H9 (cell line): ENCODE measurements at regions not wholly inside any gene's neighbourhood (a gene's known extent, or its start where the extent isn't known, plus 50 kb on each side); places are given as distances from the start of the nearest gene placed in this dataset.

ENCODE experiments used
- DNase-seq: peaks from one replicate; pipeline ENCODE4 v3.0.0-alpha.2; 2017
- H2AFZ ChIP-seq: one replicate; pipeline ENCODE4 v1.6.1; 2013; ENCODE audit warnings: mild to moderate bottlenecking, low read length, control low read depth, moderate library complexity
- H2AK5ac ChIP-seq: 2 replicates; pipeline ENCODE4 v1.6.1; 2013; ENCODE audit warnings: low read length, control low read depth, mixed read lengths; ENCODE audit not compliant: insufficient read length
- H2BK120ac ChIP-seq: one replicate; pipeline ENCODE4 v1.6.1; 2013; ENCODE audit warnings: low read depth, mild to moderate bottlenecking, low read length, control low read depth, inconsistent platforms; ENCODE audit not compliant: poor library complexity, severe bottlenecking
- H2BK12ac ChIP-seq: 2 replicates; pipeline ENCODE4 v1.6.1; 2013; ENCODE audit warnings: low read length, control low read depth, mixed read lengths, low read depth; ENCODE audit not compliant: insufficient read length
- H2BK15ac ChIP-seq: 2 replicates; pipeline ENCODE4 v1.6.1; 2013; ENCODE audit warnings: low read depth, low read length, control low read depth
- H2BK20ac ChIP-seq: one replicate; pipeline ENCODE4 v1.6.1; 2013; ENCODE audit warnings: low read depth, mild to moderate bottlenecking, low read length, control low read depth, inconsistent platforms; ENCODE audit not compliant: poor library complexity, severe bottlenecking
- H2BK5ac ChIP-seq: 2 replicates; pipeline ENCODE4 v1.6.1; 2013; ENCODE audit warnings: low read length, control low read depth, mixed read lengths; ENCODE audit not compliant: insufficient read length
- H3K14ac ChIP-seq: 2 replicates; pipeline ENCODE4 v1.6.1; 2013; ENCODE audit warnings: low read length, control low read depth; ENCODE audit not compliant: insufficient read depth
- H3K18ac ChIP-seq: 2 replicates; pipeline ENCODE4 v1.6.1; 2013; ENCODE audit warnings: low read depth, mild to moderate bottlenecking, mixed read lengths, low read length, control low read depth; ENCODE audit not compliant: insufficient read length
- H3K23ac ChIP-seq: 2 replicates; pipeline ENCODE4 v1.6.1; 2013; ENCODE audit warnings: low read length, control low read depth, mixed read lengths, low read depth; ENCODE audit not compliant: insufficient read length
- H3K23me2 ChIP-seq: 2 replicates; pipeline ENCODE4 v1.6.1; 2013; ENCODE audit warnings: low read depth, mild to moderate bottlenecking, mixed read lengths, low read length, control low read depth; ENCODE audit not compliant: insufficient read length, poor library complexity, severe bottlenecking
- H3K27ac ChIP-seq: 2 replicates; pipeline ENCODE4 v1.5.1; 2013; ENCODE audit warnings: low read length, control low read depth, mixed read lengths, low read depth; ENCODE audit not compliant: insufficient read length
- H3K27me3 ChIP-seq: 2 replicates; pipeline ENCODE4 v1.6.1; 2013; ENCODE audit warnings: low read length, control low read depth, inconsistent platforms; ENCODE audit not compliant: insufficient read depth
- H3K4ac ChIP-seq: 2 replicates; pipeline ENCODE4 v1.6.1; 2013; ENCODE audit warnings: low read depth, mild to moderate bottlenecking, control low read depth, inconsistent platforms, low read length, moderate library complexity
- H3K4me1 ChIP-seq: 2 replicates; pipeline ENCODE4 v1.6.1; 2013; ENCODE audit warnings: low read length, control low read depth, inconsistent platforms; ENCODE audit not compliant: insufficient read depth
- H3K4me2 ChIP-seq: 2 replicates; pipeline ENCODE4 v1.6.1; 2013; ENCODE audit warnings: low read length, control low read depth, mixed read lengths; ENCODE audit not compliant: insufficient read length, insufficient read depth
- H3K56ac ChIP-seq: 2 replicates; pipeline ENCODE4 v1.6.1; 2013; ENCODE audit warnings: low read depth, mild to moderate bottlenecking, mixed read lengths, low read length, control low read depth; ENCODE audit not compliant: insufficient read length
- H3K79me1 ChIP-seq: 2 replicates; pipeline ENCODE4 v1.6.1; 2013; ENCODE audit warnings: low read depth, mild to moderate bottlenecking, moderate library complexity, low read length, control low read depth, inconsistent platforms; ENCODE audit not compliant: insufficient read depth, poor library complexity, severe bottlenecking
- H3K79me2 ChIP-seq: 2 replicates; pipeline ENCODE4 v1.6.1; 2013; ENCODE audit warnings: low read length, control low read depth, inconsistent platforms; ENCODE audit not compliant: insufficient read depth
- H3K9ac ChIP-seq: 2 replicates; pipeline ENCODE4 v1.6.1; 2013; ENCODE audit warnings: low read length, control low read depth, mixed read lengths; ENCODE audit not compliant: insufficient read length; ENCODE audit errors: extremely low read depth
- H3K9me3 ChIP-seq: one replicate; pipeline ENCODE4 v1.6.1; 2013; ENCODE audit warnings: low read depth, low read length, inconsistent platforms; ENCODE audit not compliant: control insufficient read depth
- H3T11ph ChIP-seq: one replicate; pipeline ENCODE4 v1.6.1; 2013; ENCODE audit warnings: mild to moderate bottlenecking, low read length, control low read depth, inconsistent platforms
- H4K20me1 ChIP-seq: one replicate; pipeline ENCODE4 v1.6.1; 2013; ENCODE audit not compliant: control insufficient read depth, insufficient read length, insufficient read depth
- H4K5ac ChIP-seq: 2 replicates; pipeline ENCODE4 v1.6.1; 2013; ENCODE audit warnings: low read depth, mild to moderate bottlenecking, mixed read lengths, low read length, control low read depth; ENCODE audit not compliant: insufficient read length
- H4K8ac ChIP-seq: replicated peaks from 2 replicates; pipeline ENCODE4 v1.6.1; 2013; ENCODE audit warnings: low read length, control low read depth, mixed read lengths, low read depth; ENCODE audit not compliant: insufficient read length
- H4K91ac ChIP-seq: 2 replicates; pipeline ENCODE4 v1.6.1; 2013; ENCODE audit warnings: low read depth, mild to moderate bottlenecking, moderate library complexity, mixed read lengths, low read length, control low read depth; ENCODE audit not compliant: insufficient read length
- H3K27ac Mint-ChIP-seq, 3 experiments: 2 replicates in 2 of 3; 3 replicates in 1 of 3; pipeline ENCODE4 v1.8.0; 2020 to 2021; ENCODE audit warnings: mixed read lengths in 3 of 3, mild to moderate bottlenecking in 1 of 3, moderate library complexity in 1 of 3
- H3K27me3 Mint-ChIP-seq: 2 replicates; pipeline ENCODE4 v1.8.0; 2021; ENCODE audit warnings: low read depth, mild to moderate bottlenecking, moderate library complexity, mixed read lengths
- H3K36me3 Mint-ChIP-seq, 3 experiments: 2 replicates in 2 of 3; 3 replicates in 1 of 3; pipeline ENCODE4 v1.8.0; 2020 to 2021; ENCODE audit warnings: low read depth in 3 of 3, mixed read lengths in 3 of 3; ENCODE audit not compliant: insufficient read depth in 1 of 3
- H3K4me1 Mint-ChIP-seq, 2 experiments: 2 replicates each; pipeline ENCODE4 v1.8.0; 2020; ENCODE audit warnings: mixed read lengths in 2 of 2
- H3K4me3 Mint-ChIP-seq, 2 experiments: 2 replicates in 1 of 2; 3 replicates in 1 of 2; pipeline ENCODE4 v1.8.0; 2020 to 2021; ENCODE audit warnings: mild to moderate bottlenecking in 2 of 2, mixed read lengths in 2 of 2, moderate library complexity in 1 of 2
- H3K9me3 Mint-ChIP-seq, 2 experiments: 2 replicates in 1 of 2; 3 replicates in 1 of 2; pipeline ENCODE4 v1.8.0; 2020; ENCODE audit warnings: mild to moderate bottlenecking in 2 of 2, mixed read lengths in 2 of 2, moderate library complexity in 1 of 2
- CTCF ChIP-seq: fragments of 200-600 bp; sonication (generic); conservative IDR thresholded peaks from 3 replicates; pipeline ENCODE4 v1.8.0; 2021; ENCODE audit warnings: antibody characterized with exemption, mild to moderate bottlenecking
- WGBS: extraction: QIAGEN DNeasy Blood & Tissue Kit; methylation state at CpG from one replicate; pipeline ENCODE4 v1.1.7; 2013; ENCODE audit warnings: missing lambda C conversion rate, low lambda C conversion rate, mixed read lengths; ENCODE audit not compliant: insufficient read length; ENCODE audit errors: extremely low coverage; 5-methylcytosine and 5-hydroxymethylcytosine counted together

GRCh38 chr4:30471861-30472260 is 248.3 kb upstream of the PCDH7 start:
- no peak overlapping the region for H3K18ac ChIP-seq
- no peak overlapping the region for H3K4me2 ChIP-seq
- H3K9ac ChIP-seq = no peak overlapping the region
- no peak overlapping the region for H3K14ac ChIP-seq
- H4K20me1 ChIP-seq = no peaks in the 10 kb centered on the region
- H3K79me1 ChIP-seq = no peaks in the 10 kb centered on the region
- H3K9me3 Mint-ChIP-seq = no peaks in the 10 kb centered on the region
- no peak overlapping the region for H3K23ac ChIP-seq
- no peak for DNase-seq
- no peak overlapping the region for H4K5ac ChIP-seq
- H3K4me1 ChIP-seq = no peaks in the 10 kb centered on the region
- no peak overlapping the region for H4K8ac ChIP-seq
- no peak overlapping the region for H3K56ac ChIP-seq
- H3K79me2 ChIP-seq = no peaks in the 10 kb centered on the region
- no peak overlapping the region for H2AK5ac ChIP-seq
- no peak overlapping the region for H3T11ph ChIP-seq
- H2BK15ac ChIP-seq = no peak overlapping the region
- no peak overlapping the region for H3K27ac Mint-ChIP-seq
- no peak overlapping the region for H2BK5ac ChIP-seq
- H2BK120ac ChIP-seq = no peak overlapping the region
- H3K27ac ChIP-seq = no peak overlapping the region
- no peaks in the 10 kb centered on the region for H3K4me1 Mint-ChIP-seq
- no peaks in the 10 kb centered on the region for H3K27me3 Mint-ChIP-seq
- H3K9me3 ChIP-seq = no peaks in the 10 kb centered on the region
- no peaks in the 10 kb centered on the region for H3K36me3 Mint-ChIP-seq
- no peaks in the 10 kb centered on the region for H3K23me2 ChIP-seq
- no peak overlapping the region for H2BK12ac ChIP-seq
- no peak overlapping the region for H2AFZ ChIP-seq
- no CpG with 5 or more reads among the region's 3 CpGs for WGBS
- H3K4me3 Mint-ChIP-seq = no peak overlapping the region
- H2BK20ac ChIP-seq = no peak overlapping the region
- no peaks in the 10 kb centered on the region for H3K27me3 ChIP-seq
- no peak overlapping the region for H4K91ac ChIP-seq
- no peak for TF ChIP-seq CTCF
- H3K4ac ChIP-seq = no peak overlapping the region
